ENCODE measurements at regions not wholly inside any gene's neighbourhood (a gene's known extent, or its start where the extent isn't known, plus 50 kb on each side); places are given as distances from the start of the nearest gene placed in this dataset.
A peak's percentile ranks its signal among the peaks of the same experiment; 100 is the strongest.
"Not testable (repeated sequence)": the region's sequence is repeated elsewhere in the genome, so short reads cannot be mapped to it uniquely, and the experiment has no call there.

DNA sequence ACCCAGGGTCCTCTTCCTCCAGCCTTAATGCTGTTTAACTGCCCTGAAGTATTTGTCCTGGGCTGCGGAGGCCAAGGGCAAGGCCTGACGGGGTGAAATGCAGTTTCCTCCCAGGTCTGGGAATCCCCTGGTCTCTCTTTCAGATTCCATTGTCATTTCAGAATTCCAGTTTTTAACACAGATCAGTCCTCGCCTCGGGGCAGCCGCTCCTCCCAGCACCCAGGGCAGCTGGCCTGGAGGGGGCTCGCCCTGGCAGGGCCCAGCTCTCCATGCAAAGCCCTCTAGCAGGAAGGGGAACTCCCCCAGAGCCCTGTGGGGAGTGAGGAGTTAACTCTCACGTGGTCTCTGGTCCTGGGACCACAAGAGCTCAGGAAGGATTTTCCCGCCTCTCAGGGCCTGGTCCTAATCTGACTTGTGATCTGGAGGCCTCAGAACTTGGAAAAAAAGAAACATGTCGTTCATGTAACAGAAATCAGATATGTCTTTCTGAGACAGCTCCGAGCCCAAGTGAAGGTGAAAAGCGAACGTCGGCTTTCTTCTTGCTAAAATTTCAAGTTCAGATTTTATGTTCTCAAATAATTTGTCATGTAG lies 265.6 kb upstream of the SFSWAP start:
- in situ Hi-C loops (cut with MboI; ENCODE audit: low sequenced_read_pairs, unreplicated experiment) = no loop called here
- DNase-seq (ENCODE audit: low spot score) = no peak
- TF ChIP-seq, protein P1, sequence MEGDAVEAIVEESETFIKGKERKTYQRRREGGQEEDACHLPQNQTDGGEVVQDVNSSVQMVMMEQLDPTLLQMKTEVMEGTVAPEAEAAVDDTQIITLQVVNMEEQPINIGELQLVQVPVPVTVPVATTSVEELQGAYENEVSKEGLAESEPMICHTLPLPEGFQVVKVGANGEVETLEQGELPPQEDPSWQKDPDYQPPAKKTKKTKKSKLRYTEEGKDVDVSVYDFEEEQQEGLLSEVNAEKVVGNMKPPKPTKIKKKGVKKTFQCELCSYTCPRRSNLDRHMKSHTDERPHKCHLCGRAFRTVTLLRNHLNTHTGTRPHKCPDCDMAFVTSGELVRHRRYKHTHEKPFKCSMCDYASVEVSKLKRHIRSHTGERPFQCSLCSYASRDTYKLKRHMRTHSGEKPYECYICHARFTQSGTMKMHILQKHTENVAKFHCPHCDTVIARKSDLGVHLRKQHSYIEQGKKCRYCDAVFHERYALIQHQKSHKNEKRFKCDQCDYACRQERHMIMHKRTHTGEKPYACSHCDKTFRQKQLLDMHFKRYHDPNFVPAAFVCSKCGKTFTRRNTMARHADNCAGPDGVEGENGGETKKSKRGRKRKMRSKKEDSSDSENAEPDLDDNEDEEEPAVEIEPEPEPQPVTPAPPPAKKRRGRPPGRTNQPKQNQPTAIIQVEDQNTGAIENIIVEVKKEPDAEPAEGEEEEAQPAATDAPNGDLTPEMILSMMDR (IDR thresholded peaks at IDR 0.05; ENCODE audit: borderline replicate concordance, control extremely low read depth, extremely low read depth, insufficient read depth, missing control alignments) = no peak

- TF ChIP-seq, protein P1 (IDR thresholded peaks at IDR 0.05; ENCODE audit: borderline replicate concordance, control extremely low read depth, extremely low read depth, insufficient read depth, missing control alignments) = no peak
- in situ Hi-C loops (cut with MboI; ENCODE audit: low sequenced_read_pairs, unreplicated experiment) = no loop called here
- no peak for DNase-seq (ENCODE audit: low spot score)
Observed at GRCh38 chr12:131445795-131446194, 265.1 kb upstream of the SFSWAP start.

- DNase-seq (ENCODE audit: low spot score); in situ Hi-C loops (cut with MboI; ENCODE audit: low sequenced_read_pairs, unreplicated experiment): not testable (repeated sequence)
Observed at GRCh38 chr12:131447636-131448035, 263.3 kb upstream of the SFSWAP start.

GRCh38 chr12:131448254-131448795 lies 262.6 kb upstream of the SFSWAP start:
- peak; percentile 13 for DNase-seq (ENCODE audit: low spot score)
- TF ChIP-seq, protein P1 (IDR thresholded peaks at IDR 0.05; ENCODE audit: borderline replicate concordance, control extremely low read depth, extremely low read depth, insufficient read depth, missing control alignments) = no peak
- in situ Hi-C loops (cut with MboI; ENCODE audit: low sequenced_read_pairs, unreplicated experiment) = no loop called here

GRCh38 chr12:131449027-131449426 lies 261.9 kb upstream of the SFSWAP start:
- no peak for DNase-seq (ENCODE audit: low spot score)
- in situ Hi-C loops (cut with MboI; ENCODE audit: low sequenced_read_pairs, unreplicated experiment) = no loop called here
- TF ChIP-seq, protein P1 (IDR thresholded peaks at IDR 0.05; ENCODE audit: borderline replicate concordance, control extremely low read depth, extremely low read depth, insufficient read depth, missing control alignments) = no peak

DNA sequence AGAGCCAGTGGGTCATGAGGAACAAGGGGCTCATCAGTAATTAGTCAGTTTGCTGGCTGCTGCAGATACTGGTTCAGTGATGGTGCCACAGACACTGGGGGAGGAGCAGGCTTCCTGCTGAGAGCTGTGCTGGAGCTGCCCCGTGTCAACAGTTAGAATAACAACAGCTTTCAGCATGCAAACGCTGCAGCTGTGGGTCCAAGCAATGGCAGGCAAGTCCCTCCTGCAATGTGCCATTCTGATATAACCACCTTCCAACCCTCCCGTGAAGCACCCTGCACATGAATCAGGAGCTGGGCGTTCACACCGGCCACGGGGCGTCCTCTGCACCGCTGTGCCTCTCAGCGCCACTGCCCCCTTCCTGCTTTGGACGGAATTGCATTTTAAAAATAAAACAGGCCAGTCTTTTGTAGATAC lies 258.4 kb upstream of the SFSWAP start:
- in situ Hi-C loops (cut with MboI; ENCODE audit: low sequenced_read_pairs, unreplicated experiment) = no loop called here
- TF ChIP-seq, protein P1 (IDR thresholded peaks at IDR 0.05; ENCODE audit: borderline replicate concordance, control extremely low read depth, extremely low read depth, insufficient read depth, missing control alignments) = peak; percentile 40
- DNase-seq (ENCODE audit: low spot score) = peak; percentile 68

GRCh38 chr12:131454418-131455217 lies 256.3 kb upstream of the SFSWAP start:
- DNase-seq (ENCODE audit: low spot score) = peak; percentile 80
- in situ Hi-C loops (cut with MboI; ENCODE audit: low sequenced_read_pairs, unreplicated experiment) = no loop called here

More at GRCh38 chr12:131454418-131455217, 256.3 kb upstream of the SFSWAP start:
- TF ChIP-seq, protein P1 (IDR thresholded peaks at IDR 0.05; ENCODE audit: borderline replicate concordance, control extremely low read depth, extremely low read depth, insufficient read depth, missing control alignments) = peak; percentile 12

All from GM13976 (cell line).